IPS-NIHi7 (cell line): ENCODE measurements at regions not wholly inside any gene's neighbourhood (a gene's known extent, or its start where the extent isn't known, plus 50 kb on each side); places are given as distances from the start of the nearest gene placed in this dataset.
A peak's percentile ranks its signal among the peaks of the same experiment; 100 is the strongest.

Source experiments
- DNase-seq: peaks from one replicate; pipeline ENCODE4 v3.0.0; 2012; ENCODE audit warnings: mixed read lengths; ENCODE audit errors: extremely low spot score

DNA sequence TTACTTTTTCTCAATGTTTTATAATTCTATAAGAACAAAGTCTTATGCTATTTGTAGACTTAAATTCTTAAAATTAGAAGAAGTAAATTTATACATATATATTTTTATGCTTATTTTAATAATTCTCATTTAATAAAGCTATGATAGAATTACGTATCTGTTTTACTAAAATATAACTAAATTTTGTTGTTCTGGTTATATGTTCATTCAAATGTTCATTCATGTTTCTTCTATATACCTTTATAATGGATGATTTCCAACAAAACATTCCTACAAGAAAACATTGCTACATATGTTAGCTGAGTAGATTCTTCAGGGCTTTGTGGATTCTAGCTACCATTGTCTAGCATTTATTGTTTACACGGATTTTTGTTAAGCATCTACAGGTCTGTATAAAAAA lies 634.3 kb upstream of the PCDH20 start:
- DNase-seq = no peak

DNA sequence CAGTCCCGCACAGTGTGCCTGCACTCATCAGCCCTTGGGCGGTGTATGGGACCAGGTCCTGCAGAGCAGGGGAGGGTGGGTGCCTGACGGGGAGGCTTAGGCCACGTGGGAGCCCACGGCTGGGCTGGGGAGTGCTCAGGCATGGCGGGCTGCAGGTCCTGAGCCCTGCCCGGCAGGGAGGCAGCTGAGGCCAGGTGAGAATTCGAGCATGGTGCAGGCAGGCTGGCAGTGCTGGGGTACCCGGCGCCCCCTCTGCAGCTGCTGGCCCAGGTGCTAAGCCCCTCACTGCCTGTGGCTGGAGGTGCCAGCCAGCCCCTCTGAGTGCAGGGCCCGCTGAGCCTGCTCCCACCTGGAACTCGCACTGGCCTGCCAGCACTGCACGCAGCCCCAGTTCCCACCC lies 630.9 kb upstream of the PCDH20 start:
- no peak for DNase-seq

DNA sequence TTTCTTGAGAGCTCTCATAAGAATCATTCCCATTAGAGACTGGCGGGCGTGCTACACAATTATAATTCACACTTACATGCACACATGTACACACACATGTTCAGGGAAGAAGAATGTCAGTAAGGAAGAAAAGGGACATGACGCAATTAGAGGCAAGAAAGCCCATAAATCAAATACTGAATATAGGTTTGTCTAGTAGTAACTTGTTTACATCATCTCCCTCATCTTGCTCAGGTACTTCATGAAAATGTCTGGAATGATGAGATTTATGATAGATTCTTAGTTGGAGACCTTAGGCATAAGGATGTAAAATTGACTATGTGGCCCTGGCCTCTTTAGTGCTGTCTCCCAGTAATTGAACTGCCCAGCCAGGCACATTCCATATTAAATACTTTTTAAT lies 628.0 kb upstream of the PCDH20 start:
- no peak for DNase-seq

DNA sequence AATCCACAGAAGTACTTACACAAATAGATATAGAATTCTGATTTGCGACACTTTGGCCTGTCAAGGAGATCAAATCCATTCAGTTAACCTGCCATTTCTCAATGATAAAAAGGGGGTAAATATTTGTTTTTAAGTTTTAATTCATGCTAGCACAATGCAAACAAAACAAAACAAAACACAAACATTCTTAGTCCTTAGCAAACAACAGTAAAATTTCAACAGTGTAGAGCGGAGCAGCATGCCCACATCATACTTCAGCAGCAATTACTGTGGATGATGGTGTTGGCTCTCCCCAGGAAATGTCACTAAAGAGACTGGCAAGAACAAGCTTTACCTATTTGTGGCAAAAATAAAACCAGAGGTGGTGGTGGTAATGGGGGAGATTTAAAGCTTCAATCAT lies 625.2 kb upstream of the PCDH20 start:
- DNase-seq = no peak

DNA sequence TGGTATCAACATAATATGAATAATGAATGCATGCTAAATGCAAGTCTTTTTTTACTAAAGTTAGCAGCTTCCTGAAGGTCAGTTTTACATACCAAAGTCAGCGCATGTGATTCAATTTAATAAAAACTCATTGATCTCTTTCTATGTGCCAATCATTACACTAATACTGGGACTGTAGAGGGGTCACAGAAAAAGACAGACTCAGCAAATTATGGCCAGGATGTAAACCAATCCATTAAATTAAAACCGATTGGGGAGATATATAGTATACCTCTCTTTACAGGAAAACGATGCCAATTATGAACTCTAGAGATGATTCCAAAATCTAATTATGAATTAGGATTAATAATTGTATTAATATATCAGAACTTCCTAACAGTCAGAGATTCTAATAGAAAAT lies 624.4 kb upstream of the PCDH20 start:
- DNase-seq = no peak

DNA sequence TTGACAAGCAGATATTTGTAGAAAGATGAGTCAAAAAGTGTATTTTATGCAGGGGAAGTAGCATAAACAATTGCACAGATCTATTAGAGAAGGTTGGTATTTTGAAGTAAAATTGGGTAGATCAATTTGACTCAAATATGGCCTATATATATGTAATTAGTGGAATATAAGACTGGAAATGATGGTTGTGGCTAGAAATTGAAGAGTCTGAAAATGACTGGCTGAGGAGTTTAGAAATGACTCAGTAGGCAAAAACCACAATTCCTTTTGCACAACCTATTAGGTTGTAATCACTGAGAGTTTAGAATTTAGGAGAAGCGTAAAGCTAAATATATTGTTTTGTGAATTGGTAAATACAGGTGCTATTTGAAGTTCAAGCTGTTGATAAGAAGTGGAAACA lies 622.6 kb upstream of the PCDH20 start:
- no peak for DNase-seq

DNA sequence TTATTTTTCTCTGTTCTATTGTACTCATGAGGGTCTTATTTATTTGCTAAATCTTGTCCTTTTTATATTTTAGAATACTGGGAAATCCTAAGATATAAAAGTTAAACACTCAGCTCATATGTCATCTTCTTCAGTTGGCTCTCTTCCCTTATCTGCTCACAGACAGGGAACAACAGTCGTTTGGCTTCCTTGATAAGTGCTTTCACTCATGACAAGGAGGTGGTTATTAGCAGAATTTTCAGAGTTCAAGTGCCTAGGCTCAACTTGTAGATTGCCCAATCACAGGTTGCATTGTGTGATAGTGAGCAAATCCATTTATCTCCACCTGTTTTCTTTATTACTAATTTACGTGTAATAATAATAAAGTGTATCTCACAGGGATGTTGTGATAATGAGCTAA lies 620.3 kb upstream of the PCDH20 start:
- DNase-seq = no peak

DNA sequence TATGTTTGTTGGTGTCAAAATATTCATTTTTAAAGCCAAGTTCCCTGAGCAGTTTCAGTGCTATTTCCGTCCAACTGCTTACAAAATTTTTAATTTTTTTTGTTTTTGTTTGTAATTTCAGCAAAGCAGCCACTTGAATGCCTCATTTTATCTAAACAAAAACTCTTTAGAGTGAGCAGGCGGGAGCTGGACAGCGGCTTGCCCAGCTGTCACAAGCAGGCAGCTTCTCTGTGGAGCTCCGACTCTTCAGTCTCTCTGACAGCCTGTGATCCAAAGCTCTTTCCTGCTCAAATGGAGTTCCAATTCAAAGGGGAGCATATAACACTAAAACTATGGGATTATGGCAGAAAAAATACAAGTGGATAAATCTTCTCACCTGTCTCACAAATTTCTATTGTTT lies 618.3 kb upstream of the PCDH20 start:
- peak; percentile 15 for DNase-seq

DNA sequence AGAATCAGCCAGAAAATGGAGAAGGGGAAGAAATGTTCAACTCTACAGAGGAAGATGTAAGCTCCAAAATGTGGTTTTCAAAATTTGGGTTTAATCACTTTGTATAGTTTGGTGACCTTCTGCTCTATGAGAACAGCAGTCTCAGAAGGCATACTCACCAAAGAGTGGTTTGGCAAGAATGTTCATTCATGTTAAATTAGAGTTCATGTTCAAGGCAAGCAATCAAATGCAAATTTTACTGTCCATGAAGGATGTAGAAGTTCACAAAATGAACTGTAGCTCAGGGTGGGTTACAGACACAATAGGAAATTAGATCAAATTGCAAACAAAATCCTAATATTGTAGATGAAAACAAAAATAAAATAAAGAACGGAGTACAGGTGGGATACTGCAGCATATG lies 606.7 kb upstream of the PCDH20 start:
- no peak for DNase-seq

DNA sequence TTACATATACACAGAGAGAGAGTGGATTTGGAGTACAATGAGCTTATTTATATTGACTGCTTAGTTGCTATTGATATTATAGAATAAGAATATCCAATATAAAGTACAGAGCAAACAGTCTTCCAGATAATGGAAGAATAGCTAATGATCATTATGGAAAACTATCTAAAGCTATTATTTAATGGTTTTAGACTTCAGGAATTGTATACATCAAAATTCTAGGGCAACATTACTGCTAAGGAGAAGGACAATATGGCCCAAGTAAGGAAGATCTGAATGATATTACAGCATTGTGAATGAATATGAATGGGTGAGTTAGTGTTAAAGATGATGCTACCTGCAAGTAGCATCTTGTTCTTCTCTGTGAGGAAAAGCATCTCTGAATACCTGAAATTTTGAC lies 604.2 kb upstream of the PCDH20 start:
- DNase-seq = no peak

DNA sequence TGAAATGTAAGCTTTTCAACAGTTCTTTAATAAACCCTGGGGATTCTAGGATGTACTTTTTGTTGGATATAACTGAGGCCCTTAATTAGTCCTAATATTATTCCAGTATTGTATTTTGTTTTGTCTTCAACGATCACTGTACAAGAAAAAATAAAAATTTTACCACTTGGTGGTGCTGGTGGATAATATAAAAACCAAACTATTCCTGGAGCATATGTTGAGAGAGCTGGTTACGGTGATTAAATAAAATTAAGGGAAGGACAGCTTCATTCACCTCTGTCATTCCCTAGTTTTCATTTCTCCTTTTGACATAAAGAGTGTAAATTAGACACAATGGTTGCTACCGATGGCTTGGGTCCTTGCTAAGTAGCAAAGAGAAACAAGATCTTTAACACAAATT lies 598.6 kb upstream of the PCDH20 start:
- DNase-seq = no peak

DNA sequence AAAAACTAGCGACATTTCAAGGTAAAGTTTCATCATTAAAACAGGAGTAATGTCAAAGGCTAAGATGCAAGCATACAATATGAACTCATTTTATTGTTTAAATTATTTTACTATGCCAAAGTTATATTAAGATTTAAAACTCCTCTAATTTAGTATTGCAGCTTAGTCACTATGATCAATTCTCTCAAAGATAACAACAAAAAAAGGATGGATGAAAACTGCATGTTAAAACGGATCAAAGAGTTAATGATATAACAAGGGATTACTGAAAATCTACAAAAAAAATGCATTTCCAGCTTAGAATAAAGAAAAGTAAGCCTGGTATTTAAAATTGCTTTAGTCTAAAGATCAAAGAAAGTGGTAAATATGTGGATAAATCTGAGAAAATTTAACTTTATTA lies 587.8 kb upstream of the PCDH20 start:
- no peak for DNase-seq

DNA sequence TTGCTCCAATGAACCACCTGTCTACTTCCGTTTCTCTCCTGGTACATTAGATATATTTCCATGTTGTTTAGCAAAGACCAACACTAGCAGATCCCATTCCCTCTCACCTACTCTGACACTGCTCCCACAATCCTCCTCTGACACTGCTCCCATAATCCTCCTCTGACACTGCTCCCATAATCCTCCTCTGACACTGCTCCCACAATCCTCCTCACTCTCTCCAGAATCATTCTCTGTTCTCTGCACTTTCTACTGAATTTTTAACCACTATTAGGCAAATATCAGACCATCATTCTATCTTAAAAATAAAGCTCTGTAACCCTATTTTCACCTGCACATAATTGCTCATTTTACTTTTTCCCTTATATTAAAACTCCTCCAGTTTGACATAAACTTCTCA lies 578.5 kb upstream of the PCDH20 start:
- DNase-seq = no peak

DNA sequence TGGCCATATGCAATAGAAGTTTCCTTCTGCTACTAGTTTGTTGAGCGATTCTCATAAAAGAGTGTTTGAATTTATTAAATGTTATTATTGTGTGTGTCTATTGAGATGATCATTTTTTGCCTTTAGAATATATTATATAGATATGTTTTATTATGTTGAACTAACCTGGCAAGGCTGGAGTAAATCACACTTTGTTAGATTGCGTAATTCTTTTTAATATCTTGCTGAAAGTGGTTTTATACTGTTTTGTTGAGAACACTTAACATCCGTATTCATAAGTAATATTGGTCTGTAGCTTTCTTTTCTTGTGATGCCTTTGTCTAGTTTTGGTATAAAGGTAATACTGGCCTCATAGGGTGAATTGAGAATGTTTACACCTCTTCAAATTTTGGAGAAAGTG lies 574.3 kb upstream of the PCDH20 start:
- DNase-seq = no peak

DNA sequence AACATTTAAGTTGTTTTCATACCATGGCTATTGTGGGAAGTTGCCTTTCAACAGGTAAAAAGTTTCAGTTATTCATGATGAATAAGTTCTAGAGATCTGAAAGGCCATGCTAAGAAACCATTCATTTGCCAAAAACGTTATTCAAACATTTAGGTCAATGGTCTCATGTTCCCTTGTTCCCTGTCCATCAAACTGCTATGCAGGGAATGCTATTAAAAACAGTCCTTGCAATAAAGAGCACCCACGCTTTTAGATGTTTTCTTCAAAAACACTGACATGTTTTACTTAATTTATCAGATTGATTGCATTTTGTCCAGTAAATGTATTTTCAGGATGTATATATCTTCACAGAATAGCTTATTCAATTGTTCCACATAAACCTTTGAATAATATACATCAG lies 573.2 kb upstream of the PCDH20 start:
- no peak for DNase-seq

DNA sequence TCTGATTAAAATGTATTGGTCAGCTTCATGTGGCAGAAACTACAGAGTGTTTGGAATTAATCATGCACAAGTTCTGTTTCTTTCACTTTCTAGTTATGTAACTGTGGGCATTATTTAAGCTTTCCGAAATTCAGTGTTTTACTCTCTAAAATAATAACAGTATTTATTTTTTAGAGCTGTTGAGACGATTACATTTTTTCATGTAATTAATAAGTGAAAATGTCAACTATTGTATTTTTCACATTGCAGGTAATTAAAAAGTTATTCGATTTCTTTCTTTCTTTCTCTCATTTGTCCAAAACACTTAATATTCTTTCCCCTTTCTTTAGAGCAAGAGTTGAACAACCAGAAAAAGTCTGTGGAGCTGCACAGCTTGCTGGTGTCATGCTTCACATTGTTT lies 559.4 kb upstream of the PCDH20 start:
- no peak for DNase-seq

DNA sequence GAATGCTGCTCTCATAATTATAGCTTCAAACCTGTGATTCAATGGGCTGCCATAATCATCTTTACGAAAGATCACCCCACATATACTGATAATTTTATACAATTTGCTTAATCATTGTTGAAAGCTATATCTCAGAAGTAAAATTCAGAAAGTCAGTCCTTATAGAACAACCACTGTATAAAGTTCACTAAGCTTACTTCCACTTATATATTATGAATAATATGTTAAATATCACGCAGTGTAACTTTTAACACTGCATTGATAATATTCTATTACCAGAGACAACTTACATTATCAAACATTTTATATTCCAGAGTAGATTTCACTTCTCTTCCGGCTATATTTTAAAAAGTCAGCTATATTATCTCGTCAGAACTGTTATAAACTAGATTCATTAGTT lies 550.1 kb upstream of the PCDH20 start:
- no peak for DNase-seq

DNA sequence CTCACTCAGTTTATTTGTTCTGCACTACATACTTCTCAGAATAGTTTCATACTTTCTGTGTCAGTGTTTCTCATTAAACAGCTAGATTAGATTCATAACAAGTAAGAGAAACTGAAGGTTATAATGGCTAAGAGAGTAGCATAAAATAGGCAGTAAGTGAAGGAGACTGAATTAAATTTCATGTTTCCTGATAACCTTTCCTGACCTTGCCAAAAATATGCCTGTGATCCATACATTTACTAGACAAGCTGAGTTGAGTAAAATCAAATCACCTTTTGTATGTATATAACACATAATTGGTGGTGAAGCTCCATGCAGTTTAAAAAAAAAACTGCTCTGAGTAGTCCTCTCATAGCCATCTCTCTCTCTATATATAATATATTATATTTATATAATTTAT lies 545.3 kb upstream of the PCDH20 start:
- no peak for DNase-seq

DNA sequence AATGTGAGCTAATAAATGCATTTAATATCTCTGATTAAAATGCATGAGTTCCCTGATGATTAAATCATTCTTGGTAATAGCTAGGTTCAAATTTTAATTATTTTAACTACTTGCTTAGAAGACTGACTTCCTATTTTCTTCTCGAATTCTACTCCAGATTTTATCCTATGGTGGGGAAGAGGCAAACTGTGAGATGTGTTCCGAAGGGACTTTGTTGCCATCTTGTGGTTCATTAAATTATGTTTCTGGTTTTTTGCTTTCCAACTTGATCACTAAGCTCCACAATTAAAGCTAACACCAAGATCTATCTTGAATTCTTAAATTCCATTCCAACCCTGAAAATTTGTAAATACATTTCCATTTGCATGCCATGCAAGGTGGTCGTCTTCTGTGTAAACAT lies 538.4 kb upstream of the PCDH20 start:
- DNase-seq = peak; percentile 16

DNA sequence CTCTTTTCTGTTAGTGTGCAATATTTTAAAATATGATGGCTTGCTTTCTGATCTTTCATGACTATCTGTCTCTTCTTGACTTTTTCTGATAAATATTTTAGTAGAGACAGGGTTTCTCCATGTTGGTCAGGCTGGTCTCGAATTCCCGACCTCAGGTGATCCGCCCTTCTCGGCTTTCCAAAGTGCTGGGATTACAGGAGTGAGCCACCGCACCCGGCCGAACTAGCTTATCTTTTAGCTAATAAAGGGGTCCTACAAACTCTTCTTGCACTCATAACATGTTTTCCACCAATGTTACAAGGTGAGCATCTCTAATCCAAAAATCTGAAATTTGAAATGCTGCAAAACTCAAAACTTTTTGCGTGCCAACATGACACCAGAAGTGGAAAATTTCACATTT lies 535.2 kb upstream of the PCDH20 start:
- DNase-seq = no peak

DNA sequence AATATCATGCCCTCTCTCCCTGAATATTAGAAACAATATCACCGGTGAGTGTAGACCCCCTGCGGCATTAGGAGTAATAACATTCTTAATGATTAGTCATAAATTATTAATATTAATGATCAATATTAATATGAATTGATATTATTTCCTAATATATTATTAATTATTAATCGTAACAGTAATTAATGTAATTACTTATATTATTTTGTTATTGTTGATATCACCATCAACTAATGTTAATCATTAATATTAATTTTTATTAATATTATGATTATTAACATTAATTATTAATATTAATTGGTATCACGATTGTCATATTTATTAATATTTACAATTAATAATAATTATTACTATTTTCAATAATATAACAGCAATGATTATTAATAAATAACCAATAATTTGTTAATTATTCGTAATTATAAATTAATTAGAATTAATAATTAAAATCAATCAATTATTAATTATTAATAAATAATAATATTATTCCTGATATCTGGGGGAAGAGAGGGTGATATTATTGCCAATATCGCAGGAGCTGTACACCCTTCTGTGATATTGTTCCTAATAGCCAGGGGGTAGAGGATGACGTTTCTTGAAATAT lies 528.8 kb upstream of the PCDH20 start:
- DNase-seq = no peak

DNA sequence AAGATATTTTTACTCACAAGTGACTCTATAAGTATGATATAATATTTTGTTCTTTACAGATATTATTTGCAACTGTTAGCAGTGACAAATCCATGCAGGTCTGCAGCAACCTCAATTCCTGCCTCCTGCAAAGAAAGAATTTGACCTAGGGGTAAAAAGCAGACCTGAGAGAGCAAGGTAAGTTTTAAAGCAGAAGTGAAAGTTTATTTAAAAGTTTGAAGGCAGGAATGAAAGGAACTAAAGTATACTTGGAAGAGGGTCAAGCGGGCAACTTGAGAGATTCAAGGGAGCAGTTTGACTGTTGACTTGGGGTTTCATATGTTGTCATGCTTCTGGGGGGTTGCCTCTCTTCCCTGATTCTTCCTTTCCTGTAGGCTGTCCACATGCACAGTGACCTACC lies 520.1 kb upstream of the PCDH20 start:
- no peak for DNase-seq

DNA sequence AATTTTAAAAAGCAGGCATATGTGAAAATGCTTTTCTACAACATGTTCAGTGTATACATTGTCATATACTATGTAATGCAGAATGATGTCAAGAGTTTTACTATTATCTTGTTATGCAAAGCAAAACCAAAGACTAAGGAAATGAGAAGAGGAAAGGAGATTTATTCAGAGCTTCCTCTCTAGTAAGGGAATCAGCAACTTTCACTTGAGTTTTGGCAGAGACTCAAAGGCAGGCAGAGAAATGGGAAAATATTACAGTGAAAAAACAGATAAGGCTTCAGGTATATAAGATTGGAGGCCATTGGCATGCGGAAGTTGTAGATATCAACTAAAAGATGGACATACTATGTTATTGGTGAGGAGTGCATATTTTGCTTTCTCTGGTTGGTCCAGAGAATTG lies 512.0 kb upstream of the PCDH20 start:
- DNase-seq = no peak

DNA sequence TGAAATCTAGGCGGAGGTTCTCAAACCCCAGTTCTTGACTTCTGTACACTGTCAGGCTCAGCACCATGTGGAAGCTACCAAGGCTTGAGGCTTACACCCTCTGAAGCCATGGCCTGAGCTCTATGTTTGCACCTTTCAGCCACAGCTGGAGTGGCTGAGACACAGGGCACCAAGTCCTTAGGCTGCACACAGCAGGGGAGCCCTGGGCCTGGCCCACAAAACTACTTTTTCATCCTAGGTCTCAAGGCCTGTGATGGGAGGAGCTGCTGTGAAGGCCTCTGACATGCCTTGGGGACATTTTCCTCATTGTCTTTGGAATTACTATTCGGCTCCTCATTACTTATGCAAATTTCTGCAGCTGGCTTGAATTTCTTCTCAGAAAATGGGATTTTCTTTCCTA lies 503.2 kb upstream of the PCDH20 start:
- no peak for DNase-seq

DNA sequence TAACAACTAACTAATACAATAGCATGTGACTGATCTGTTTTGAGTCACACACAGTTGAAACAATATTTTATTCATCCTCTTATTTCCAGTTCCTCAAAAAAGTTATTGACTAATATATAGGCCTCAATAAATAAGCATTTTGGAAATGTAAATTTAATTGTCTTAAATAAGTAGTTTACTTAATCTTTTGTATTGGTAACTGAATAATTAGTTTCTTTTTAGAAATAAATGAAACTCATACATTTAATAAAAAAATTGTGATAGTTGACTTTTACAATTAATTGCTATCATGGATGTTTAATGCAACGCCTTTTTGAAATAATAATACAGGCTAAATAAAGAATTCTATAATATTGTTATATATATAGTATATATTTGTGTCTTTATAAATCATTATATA lies 500.8 kb upstream of the PCDH20 start:
- DNase-seq = no peak
